ENCODE measurements at regions not wholly inside any gene's neighbourhood (a gene's known extent, or its start where the extent isn't known, plus 50 kb on each side); places are given as distances from the start of the nearest gene placed in this dataset.

DNA sequence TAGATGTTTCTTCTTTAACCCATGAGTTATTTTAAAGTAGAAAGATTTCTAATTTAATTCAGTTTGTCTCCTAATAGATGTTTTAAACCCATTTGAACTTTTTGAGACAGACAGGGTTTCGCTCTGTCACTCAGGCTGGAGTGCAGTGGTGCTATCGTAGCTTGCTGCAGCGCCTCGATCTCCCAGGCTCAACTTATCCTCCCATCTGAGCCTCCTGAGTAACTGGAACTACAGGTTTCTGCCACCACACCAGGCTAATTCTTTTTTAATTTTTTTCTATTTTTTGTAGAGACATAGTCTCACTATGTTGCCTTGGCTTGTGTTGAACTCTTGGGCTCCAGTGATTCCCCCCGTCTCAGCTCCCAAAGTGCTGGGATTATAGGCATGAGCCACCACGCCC, 53.0 kb upstream of the RAB18 start:
- no peak for DNase-seq (ENCODE audit: low read depth in 4 of 4, low spot score in 3 of 4)

DNA sequence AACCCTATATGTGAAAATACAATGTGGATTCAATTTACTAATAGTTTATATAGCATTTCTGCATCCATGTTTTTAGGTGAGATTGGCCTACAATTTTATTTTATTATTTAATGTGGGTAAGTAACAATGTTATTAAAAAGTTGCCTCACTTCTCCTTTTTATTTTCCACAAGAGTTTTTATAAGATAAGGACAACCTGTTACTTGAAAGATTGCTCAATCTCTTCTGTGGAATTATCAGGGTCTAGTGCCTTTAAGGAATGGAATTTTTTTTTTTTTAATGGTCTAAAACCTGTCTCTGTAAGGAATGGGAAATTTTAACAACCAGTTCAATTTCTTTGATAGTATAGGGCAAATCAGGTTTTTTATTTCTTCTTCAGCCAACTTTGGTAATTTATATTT, 53.9 kb upstream of the RAB18 start:
- no peak for DNase-seq (ENCODE audit: low read depth in 4 of 4, low spot score in 3 of 4)

- no peak for DNase-seq (ENCODE audit: low read depth in 4 of 4, low spot score in 3 of 4)
Measured at GRCh38 chr10:27449571-27449970, 54.5 kb upstream of the RAB18 start.

DNA sequence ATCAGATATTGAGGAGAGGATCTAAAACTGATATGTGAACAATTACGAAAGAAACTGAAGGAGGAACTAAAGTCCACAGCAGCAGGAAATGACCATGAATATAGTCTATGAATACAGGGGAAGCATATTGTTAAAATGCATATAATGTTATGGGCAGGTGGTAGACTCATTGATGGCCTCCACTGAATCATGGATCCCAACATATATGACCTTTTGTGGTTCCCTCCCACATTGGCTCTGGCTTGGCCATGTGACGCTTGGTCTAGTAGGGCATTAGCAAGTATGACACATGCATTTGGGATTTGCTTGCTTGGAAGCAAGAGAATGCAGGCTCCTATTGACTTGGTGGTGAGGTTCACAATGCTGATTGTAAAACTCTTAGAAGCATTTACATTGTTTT, 55.2 kb upstream of the RAB18 start:
- no peak for DNase-seq (ENCODE audit: low read depth in 4 of 4, low spot score in 3 of 4)

DNA sequence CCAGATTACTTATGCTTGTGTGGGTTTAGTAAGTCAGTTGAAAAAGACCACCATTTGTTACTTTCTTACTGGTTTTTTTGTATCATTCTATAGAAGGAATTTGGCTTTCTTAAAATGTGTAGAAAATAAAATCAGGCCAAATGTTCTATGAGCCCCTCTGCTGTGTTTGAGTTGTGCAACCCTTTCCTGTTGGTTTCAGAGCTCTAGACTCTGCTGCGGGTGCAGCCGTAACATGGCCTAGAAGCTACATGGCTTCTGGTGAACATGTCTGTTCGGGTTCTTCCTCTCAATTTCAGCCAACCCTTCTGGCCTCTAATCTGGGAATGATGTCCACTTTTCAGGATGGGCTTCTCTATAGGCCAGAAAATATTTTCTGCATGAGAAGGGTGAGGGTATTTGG, 56.6 kb upstream of the RAB18 start:
- DNase-seq (ENCODE audit: low read depth in 4 of 4, low spot score in 3 of 4), result no peak

DNA sequence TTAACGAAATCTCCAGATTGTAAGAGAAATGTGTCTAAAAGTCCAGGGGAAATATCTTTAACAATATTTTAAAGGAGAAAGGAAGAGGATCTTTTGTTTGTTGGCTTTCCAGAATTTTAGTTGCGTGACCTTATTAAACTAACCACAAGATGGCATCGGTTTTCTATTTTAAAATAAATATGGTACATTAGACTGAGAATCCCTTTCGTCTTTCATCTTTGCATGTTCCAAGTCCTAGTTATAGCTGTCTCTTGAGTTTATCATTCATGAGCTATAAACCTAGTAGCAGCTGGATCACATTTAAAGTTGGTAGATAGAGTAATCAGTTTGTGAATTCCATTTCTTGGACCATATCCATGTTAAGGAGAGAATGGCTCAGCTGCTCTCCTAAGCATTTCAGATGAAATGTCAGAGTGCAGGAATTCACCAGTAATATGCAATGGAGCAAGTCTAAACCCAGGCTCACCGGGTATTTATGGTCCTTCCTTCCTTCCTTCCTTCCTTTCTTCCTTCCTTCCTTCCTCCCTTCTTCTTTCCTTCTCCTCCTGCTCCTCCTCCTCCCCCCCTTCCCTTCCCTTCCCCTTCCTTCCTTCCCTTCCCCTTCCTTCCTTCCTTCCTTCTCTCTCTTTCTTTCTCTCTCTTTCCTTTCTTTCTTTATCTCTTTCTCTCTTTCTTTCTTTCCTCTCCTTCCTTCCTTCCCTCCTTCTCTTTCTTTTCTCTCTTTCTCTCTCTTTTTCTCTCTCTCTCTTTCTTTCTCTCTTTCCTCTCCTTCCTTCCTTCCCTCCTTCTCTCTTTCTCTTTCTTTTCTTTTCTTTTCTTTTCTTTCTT, 57.8 kb upstream of the RAB18 start:
- peak; percentile 4 to 8 (median 6) for DNase-seq (ENCODE audit: low read depth in 4 of 4, low spot score in 3 of 4)

- no peak for DNase-seq (ENCODE audit: low read depth in 4 of 4, low spot score in 3 of 4)
Measured at GRCh38 chr10:27445070-27445469, 59.0 kb upstream of the RAB18 start.

DNA sequence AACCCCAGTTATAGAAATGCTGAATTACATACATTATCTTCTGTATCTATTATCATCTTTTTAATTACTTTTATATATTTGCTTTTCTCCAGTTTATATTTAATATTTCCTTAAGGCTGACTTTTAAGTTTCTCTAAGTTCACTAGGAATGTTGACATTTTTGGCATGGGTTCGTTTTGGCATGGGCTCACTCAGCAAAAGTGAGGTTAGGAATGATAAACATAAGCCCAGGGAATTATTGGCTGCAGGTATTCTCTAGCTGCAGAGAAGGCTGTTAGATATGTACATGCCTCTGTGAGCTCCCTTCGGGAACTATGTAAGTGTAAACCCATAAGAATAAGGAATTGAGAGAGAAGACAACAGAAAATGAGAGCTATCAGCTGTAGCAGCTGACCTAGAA, 63.6 kb upstream of the RAB18 start:
- no peak for DNase-seq (ENCODE audit: low read depth in 4 of 4, low spot score in 3 of 4)

DNA sequence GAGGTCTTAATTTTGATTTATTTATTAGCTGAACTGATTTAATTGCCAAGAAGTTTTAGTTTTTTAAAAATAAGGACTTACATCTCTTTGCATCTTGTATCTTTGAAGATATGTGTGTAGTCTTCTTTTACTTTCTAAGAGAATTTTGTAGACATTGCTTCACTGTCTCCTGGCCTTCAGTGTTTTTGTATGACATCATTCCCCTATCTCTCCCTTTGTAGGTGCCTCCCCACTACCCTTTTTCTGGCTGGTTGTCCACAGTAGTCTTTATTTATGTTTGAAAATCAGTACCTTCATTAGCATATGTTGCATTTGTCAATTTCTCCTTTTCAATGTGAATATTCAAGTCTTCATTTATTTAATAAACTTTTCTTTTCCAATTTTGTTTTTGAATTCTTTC, 64.1 kb upstream of the RAB18 start:
- DNase-seq (ENCODE audit: low read depth in 4 of 4, low spot score in 3 of 4), result no peak

- DNase-seq (ENCODE audit: low read depth in 4 of 4, low spot score in 3 of 4), result no peak
Measured at GRCh38 chr10:27439101-27439500, 65.0 kb upstream of the RAB18 start.

DNA sequence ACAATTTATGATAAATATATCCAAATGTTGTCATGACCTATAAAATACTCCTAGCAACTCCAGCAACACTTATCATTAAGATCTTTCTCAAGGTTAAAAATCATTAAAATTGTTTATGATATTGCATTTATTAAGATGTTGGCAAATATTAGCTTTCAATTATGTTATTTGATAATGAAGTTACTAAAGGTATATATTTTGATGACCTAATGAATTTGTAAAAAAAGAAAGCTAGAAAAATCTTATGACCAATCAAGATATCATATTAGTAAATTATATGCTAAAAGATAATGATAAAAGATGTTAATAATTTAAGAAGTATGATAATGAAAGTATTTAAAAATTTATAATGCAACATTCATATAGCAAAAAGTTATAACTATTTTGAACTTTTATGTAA, 66.3 kb upstream of the RAB18 start:
- no peak for DNase-seq (ENCODE audit: low read depth in 4 of 4, low spot score in 3 of 4)

- DNase-seq (ENCODE audit: low read depth in 4 of 4, low spot score in 3 of 4), result no peak
Measured at GRCh38 chr10:27436710-27437109, 67.4 kb upstream of the RAB18 start.

- DNase-seq (ENCODE audit: low read depth in 4 of 4, low spot score in 3 of 4), result no peak
Measured at GRCh38 chr10:27433976-27434375, 70.1 kb upstream of the RAB18 start.

DNA sequence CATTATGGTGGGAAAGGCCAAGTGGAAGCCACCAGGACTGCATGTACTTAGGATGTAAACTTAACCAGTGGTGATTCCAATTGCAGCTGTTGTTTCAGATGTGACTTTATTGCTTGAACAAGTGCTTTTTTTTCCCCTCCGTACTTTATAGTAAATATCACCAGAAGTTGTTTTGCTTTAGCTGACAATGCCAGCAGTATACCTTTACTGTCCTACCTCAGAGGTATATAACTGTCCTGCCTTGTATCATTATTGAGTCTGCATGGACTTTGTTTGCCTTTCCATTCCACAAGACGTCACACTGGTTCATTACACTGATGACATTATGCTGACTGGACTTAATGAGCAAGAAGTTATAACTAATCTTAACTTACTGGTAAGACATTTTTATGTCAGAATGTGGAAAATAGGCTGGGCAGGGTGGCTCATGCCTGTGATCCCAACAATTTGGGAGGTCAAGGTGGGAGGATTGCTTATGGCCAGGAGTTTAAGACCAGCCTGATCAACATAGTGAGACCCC, 77.1 kb upstream of the RAB18 start:
- DNase-seq (ENCODE audit: low read depth in 4 of 4, low spot score in 3 of 4), result no peak

DNA sequence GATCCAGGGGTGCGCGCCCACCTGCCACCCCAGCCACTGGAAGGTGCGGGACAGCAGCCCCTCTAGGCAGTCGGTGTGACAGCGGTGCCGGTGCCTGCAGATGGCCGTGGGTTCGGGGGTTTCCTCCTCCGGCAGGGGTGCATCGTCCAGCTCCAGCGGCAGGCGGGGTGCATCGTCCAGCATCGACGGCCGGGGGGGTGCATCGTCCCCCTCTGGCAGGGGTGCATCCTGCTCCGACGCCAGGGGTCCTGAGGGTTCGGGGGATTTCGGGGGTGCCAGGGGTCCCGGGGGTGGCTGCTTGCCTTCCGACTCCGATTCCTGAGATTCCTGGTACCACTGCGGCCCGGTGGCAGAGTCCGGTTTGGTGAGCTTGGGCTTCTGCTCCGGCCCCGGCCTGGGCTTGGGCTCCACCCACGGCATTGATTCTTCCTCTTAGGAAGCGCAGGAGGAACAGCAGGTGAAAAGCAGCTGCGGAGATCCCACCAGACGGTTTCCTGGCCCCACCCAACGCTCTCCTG, 90.2 kb upstream of the RAB18 start:
- no peak for DNase-seq (ENCODE audit: low read depth in 4 of 4, low spot score in 3 of 4)

GRCh38 chr10:27413387-27413786, 90.7 kb upstream of the RAB18 start:
- no peak for DNase-seq (ENCODE audit: low read depth in 4 of 4, low spot score in 3 of 4)

DNA sequence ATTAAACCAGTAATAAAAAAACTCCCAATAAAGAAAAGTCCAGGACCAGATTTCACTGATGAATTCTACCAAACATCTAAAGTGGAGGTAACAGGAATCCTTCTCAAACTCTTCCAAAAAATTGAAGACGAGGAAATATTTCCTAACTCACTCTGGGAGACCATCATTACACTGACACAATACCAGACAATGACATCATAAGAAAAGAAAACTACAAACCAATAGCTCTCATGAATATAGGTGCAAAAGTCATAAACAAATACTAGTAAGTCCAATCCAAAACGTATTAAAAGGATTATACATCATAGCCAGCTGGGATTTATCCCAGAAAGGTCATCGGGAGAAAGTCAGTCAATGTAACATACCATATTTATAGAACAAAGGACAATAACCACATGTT, 94.0 kb upstream of the RAB18 start:
- DNase-seq (ENCODE audit: low read depth in 4 of 4, low spot score in 3 of 4), result no peak

DNA sequence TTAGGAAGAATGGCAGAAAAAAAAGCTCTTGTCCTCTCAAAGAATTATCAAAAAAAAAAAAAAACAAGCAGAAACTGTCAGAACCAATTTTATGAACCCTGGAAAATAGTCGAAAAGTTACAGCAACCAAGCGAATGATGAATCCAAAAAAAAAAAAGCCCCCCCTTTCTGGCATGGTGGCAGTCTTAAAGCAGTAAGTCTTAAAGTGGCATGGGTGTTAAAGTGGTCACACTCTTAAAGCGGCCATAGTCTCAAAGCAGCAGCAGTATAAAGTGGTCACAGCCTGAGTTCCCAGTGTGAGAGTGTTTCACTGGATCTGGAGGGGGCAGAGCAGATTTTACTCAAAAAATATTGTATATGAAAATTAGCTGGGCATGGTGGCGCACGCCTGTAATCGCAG, 96.8 kb upstream of the RAB18 start:
- no peak for DNase-seq (ENCODE audit: low read depth in 4 of 4, low spot score in 3 of 4)

GRCh38 chr10:27399871-27400270, 104.2 kb upstream of the RAB18 start:
- DNase-seq (ENCODE audit: low read depth in 4 of 4, low spot score in 3 of 4), result no peak

DNA sequence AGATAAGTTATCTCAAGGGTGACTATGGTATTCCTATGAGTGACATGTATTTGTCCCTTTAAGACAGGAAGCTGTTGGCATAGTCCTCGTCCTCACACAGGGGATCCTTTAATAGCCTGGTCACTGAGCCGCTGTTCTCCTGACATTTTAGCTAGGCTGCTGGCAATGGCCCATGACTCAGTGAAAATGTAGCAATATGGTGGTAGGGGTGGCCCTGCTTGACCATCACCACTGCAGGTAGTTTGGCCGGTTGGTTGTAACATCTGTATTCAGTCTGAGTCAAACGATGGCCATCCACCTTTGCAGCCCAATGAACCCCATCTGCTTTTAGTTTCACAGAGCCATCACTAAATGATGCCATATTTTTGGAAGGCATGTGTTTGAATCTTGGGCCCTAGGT, 110.1 kb upstream of the RAB18 start:
- DNase-seq (ENCODE audit: low read depth in 4 of 4, low spot score in 3 of 4), result no peak

GRCh38 chr10:27392606-27393005, 111.5 kb upstream of the RAB18 start:
- no peak for DNase-seq (ENCODE audit: low read depth in 4 of 4, low spot score in 3 of 4)

- DNase-seq (ENCODE audit: low read depth in 4 of 4, low spot score in 3 of 4), result no peak
Measured at GRCh38 chr10:27391916-27392315, 112.2 kb upstream of the RAB18 start.

GRCh38 chr10:27391325-27391724, 112.8 kb upstream of the RAB18 start:
- DNase-seq (ENCODE audit: low read depth in 4 of 4, low spot score in 3 of 4), result no peak

Measured in right renal pelvis (tissue), 4 donors.